LNCaP clone FGC (cell line): ENCODE measurements at regions not wholly inside any gene's neighbourhood (a gene's known extent, or its start where the extent isn't known, plus 50 kb on each side); places are given as distances from the start of the nearest gene placed in this dataset.

Experiments
- DNase-seq: peaks from one replicate; pipeline ENCODE4 v3.0.0-alpha.2; 2011; ENCODE audit warnings: low read depth
- H3K4me3 ChIP-seq: 2 replicates; pipeline ENCODE4 v1.5.1; 2011; ENCODE audit warnings: mild to moderate bottlenecking, low read depth, low read length, control low read depth
- TF ChIP-seq, protein P1 (sequence below): IDR thresholded peaks from 2 replicates; pipeline ENCODE4 v1.5.1; 2012; ENCODE audit warnings: mild to moderate bottlenecking; ENCODE audit not compliant: control insufficient read depth, insufficient read depth; ENCODE audit errors: extremely low read depth

GRCh38 chr5:21665524-21665923 is 1187.6 kb downstream of the CDH12 start:
- TF ChIP-seq, protein P1, sequence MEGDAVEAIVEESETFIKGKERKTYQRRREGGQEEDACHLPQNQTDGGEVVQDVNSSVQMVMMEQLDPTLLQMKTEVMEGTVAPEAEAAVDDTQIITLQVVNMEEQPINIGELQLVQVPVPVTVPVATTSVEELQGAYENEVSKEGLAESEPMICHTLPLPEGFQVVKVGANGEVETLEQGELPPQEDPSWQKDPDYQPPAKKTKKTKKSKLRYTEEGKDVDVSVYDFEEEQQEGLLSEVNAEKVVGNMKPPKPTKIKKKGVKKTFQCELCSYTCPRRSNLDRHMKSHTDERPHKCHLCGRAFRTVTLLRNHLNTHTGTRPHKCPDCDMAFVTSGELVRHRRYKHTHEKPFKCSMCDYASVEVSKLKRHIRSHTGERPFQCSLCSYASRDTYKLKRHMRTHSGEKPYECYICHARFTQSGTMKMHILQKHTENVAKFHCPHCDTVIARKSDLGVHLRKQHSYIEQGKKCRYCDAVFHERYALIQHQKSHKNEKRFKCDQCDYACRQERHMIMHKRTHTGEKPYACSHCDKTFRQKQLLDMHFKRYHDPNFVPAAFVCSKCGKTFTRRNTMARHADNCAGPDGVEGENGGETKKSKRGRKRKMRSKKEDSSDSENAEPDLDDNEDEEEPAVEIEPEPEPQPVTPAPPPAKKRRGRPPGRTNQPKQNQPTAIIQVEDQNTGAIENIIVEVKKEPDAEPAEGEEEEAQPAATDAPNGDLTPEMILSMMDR = no peak
- no peak for DNase-seq
- H3K4me3 ChIP-seq = no peak overlapping the region

GRCh38 chr5:21663082-21663481 is 1190.1 kb downstream of the CDH12 start:
- no peak for DNase-seq
- TF ChIP-seq, protein P1 = no peak
- no peak overlapping the region for H3K4me3 ChIP-seq

- no peak for DNase-seq
- TF ChIP-seq, protein P1 = no peak
- H3K4me3 ChIP-seq = no peak overlapping the region
These were observed 1192.0 kb downstream of the CDH12 start for GRCh38 chr5:21661184-21661583.

DNA sequence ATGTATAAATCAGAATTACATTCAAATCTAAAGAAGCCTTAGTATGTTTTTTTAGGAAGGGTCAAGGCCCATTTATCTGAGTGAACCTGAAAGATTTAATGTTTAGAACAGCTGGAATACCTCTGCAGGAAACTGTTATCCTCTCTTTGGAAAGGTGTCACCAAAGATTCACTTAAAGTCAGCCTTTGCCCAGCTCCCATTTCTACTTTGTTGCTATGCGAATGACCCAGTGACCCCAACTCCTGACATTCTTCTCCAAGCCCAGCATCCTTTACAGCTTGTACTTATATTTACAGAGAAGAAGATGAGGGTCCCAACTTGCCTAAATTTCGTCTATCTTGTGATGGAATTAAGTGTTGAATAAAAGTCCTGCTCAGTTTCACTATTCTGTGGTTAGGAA is 1198.6 kb downstream of the CDH12 start:
- no peak for DNase-seq
- TF ChIP-seq, protein P1 = no peak
- H3K4me3 ChIP-seq = no peak overlapping the region

DNA sequence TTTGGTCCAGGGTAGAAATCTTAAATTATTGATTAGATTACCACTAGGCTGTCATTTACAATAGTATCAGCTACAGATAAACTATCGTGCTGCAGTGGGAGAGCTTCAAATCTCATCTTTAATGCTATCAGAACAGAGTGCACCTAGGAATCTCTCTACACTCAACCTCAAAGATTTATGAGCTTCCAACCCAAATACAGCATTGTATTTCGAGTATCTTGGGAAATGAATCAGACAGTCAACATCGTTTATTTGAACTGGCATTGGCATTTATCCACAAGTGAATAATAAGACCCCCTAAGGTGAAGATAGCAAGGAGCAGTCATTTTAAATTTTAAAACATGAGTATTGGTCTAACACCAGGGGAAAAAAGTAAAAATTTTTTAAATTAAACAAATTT is 1203.2 kb downstream of the CDH12 start:
- H3K4me3 ChIP-seq = no peak overlapping the region
- TF ChIP-seq, protein P1 = no peak
- DNase-seq = no peak

GRCh38 chr5:21646469-21646868 is 1206.7 kb downstream of the CDH12 start:
- TF ChIP-seq, protein P1 = no peak
- no peak for DNase-seq
- no peak overlapping the region for H3K4me3 ChIP-seq

DNA sequence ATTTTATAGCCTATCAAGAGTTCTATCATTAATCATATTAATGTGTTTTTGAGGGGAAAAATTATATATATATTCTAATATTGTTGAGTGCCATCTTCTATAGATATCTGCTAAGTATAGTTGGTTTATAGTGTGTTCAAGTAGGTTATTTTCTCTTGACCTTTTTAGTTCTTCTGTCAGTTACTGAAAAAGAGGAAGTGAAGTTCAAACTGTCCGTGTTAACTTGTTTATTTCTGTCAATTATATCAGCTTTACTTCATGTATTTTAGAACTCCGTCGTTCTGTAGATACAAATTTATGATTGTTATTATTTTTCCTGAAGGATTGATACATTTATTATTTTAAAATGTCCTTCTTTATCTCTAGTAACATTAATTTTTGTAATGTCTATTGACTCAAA is 1209.1 kb downstream of the CDH12 start:
- TF ChIP-seq, protein P1 = no peak
- no peak overlapping the region for H3K4me3 ChIP-seq
- DNase-seq = no peak
